GM18505 (cell line): ENCODE measurements at regions not wholly inside any gene's neighbourhood (a gene's known extent, or its start where the extent isn't known, plus 50 kb on each side); places are given as distances from the start of the nearest gene placed in this dataset.

ENCODE experiments used
- ATAC-seq: cut with Tn5 transposase; IDR thresholded peaks from one replicate; pipeline ENCODE4 v1.9.1; 2021; ENCODE audit not compliant: unreplicated experiment
- POLR2A ChIP-seq: IDR thresholded peaks from 4 replicates; pipeline ENCODE4 v1.6.1; 2011; ENCODE audit warnings: borderline replicate concordance; ENCODE audit not compliant: insufficient read depth, insufficient read length; ENCODE audit errors: extremely low read depth

DNA sequence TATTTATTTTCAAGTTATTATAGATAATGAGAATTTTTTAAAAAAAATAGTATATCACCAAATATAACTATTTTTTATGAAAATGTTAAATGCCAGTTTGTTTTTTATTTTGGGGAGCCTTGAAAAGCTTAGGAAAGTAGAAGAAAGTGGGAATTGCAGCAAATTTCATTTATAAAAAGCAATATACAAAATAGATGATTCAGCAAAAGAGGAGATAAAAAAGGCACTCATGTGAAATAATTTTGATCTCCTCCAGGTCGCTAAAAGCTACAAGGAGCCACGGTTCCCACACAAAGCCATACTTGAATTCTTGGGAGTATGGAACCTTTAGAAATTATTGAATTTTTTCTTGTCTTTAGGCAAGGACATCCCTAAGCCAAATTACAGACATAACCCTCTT lies 625.0 kb upstream of the SGO1 start:
- ATAC-seq: no peak
- no peak for TF ChIP-seq POLR2A

DNA sequence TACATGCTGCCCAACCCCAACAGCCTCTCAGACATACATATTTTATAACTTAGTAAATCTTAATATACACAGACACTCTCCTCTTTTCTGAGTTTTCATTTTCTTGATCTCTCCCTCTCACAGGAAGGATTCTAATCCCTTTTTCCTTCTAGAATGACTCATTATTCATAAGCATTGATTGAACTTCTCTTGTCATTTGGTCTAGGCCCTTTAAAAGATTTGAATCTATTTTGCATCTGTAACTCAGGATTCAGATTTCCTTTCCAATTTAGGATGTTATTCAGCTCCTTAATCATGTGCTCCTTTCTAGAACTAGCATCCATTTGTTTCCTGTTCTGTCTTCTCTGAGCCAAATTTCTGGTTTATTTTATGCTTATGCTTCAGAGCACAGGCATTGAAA lies 624.5 kb upstream of the SGO1 start:
- no peak for TF ChIP-seq POLR2A
- no peak for ATAC-seq

DNA sequence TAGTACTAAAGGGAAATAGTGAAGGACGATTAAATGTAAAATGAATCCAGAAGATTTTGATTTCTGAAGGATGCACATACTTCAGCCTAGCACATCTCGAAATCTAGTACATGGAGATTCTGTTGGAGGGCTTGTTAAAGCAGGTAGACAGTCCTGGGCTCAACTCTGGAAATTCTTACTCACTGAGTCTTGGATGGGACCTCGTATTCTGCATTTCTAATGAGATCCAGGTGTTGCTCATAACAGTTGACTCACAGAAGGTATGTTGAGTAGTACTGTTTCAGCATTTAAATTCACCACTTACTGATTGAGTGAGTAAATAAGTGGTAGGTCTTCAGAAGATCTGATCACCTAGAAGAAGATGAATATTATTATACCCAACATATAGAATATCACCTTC lies 623.4 kb upstream of the SGO1 start:
- TF ChIP-seq POLR2A: no peak
- ATAC-seq: no peak

DNA sequence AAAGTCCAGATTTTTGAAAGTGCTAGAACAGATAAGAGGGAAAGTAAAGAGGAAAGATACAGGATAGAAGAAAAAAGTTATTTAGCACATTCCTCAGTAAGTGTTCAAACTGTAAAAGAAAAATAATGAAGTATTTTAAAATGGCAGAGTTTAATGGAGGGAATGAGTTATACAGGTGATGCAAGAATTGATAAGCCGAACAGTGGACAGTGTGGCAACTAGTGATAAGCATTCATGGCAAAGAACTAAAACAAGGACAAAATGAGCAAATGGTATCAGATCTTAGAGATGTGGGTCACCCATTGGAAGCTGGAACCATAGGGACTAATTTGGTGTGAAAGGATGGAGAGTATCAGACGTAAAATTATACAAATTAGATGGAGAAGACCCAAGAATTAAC lies 622.9 kb upstream of the SGO1 start:
- ATAC-seq: no peak
- TF ChIP-seq POLR2A: no peak

DNA sequence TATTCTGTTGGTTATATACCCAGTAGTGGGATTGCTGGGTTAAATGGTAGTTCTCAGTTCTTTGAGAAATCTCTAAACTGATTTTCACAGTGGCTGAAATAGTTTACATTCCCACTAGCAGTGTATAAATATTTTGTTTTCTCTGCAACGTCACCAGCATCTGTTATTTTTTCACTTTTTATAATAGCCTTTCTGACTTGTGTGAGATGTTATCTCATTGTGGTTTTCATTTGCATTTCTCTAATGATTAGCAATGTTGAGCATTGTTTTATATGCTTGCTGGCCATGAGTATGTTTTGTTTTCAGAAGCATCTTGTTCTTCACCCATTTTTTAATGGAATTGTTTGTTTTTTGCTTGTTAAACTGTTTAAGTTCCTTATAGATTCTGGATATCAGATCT lies 612.7 kb upstream of the SGO1 start:
- ATAC-seq: no peak

DNA sequence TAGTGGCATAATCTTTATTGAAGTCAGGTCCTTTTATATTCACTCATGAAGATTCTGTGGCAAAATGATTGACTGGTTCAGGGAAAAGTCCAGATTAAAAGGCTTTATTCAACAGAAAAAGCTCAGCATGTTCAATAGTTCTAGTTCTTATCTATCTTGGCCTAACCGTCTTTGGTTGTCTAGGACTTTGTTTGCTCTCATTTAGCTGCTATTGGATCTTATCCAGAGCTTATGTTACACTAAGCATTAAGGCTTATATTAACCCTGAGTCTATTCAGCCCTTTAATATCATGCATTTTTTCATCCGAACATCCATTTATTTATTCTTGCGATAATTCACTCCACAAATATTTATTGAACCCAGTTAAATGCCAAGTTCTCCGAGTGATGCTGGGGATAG lies 601.0 kb upstream of the SGO1 start:
- ATAC-seq: no peak
- TF ChIP-seq POLR2A: no peak

More for the DNA sequence above, 612.7 kb upstream of the SGO1 start:
- TF ChIP-seq POLR2A: no peak

DNA sequence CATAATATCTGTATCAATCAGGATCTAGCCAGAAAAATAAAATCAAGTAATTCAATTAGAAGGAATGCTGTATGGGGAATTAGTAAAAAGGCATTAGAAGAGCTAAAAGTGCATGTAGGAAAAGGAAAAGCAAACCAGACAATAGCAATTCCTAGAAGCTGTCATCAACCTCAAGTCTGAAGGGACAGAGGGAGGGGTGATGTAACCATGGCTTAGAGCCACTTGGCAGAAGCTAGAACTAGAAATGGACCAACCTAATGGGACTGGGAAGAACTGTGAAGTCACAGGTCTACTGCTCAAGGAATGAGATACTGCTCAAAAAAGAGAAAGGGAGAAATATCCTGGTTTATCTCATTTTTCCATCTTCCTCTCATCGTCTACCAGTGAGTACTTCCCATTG lies 590.7 kb upstream of the SGO1 start:
- TF ChIP-seq POLR2A: no peak
- no peak for ATAC-seq

DNA sequence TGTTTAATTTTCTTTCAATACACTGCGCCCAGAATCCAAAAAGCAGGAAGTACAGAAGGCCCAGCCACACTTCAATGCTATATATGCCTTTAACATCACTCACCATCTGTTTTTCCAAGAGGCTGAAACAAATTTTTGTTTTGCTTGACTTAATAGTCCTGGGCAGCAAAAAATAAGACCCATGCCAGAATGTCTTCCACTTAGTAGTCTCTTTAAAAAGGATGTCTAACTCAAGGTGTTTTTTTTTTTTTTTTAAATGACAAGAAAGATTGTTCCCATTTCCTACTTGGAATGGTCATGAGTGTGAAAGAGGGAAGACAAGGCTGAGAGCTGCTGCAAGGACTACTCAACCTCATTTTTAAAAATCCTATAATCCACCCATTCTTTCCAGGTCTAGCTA lies 590.3 kb upstream of the SGO1 start:
- ATAC-seq: no peak
- no peak for TF ChIP-seq POLR2A

DNA sequence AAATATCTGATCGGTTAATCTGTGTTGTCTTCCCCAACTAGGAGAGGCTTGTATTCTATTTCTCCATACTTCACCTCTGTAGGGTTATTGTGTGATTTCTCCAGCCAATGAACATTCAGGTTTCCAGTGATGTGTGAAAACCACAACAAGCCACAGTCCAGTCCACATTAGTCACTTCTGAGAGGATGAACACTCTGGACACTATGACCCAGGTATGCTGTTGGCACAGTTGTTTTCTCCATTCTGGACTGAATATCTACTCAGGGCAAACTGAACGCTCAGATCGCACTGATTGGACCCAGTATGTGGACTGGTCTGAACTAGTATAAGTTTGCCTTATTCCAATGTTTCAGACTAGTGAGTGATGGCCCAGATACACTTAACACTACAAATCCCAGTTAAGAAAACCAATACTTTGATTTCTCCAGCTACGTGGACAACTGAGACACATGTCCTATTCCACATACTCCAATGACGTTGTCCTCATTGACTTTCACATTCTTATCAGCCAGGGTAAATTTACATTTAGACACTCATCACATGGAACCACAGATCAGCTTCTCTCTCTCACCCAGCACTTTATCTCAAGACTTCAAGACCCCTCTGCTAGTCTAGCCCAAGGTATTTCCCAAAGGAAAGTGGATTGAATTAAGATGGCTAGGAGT lies 587.4 kb upstream of the SGO1 start:
- ATAC-seq: no peak

DNA sequence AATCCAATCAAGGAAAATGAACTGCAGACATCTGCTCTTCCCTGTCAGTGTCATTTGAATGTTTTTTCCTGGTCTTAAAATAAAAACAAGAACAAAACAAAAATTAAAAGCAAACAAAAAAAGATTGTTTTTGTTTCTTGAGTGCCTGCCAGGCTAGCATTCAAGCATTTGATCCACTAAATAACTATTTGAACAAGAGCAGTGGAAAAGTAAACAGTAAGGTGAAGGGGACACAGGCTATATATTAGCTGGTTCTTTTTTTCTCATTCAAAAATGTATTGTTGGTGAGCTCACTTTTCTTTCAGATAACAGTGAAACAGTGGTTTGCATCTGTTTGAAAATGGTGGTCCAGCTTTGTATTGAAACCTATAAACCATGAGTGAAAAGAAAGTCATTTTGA lies 586.9 kb upstream of the SGO1 start:
- TF ChIP-seq POLR2A: no peak
- no peak for ATAC-seq

More for the DNA sequence above, 587.4 kb upstream of the SGO1 start:
- TF ChIP-seq POLR2A: no peak

DNA sequence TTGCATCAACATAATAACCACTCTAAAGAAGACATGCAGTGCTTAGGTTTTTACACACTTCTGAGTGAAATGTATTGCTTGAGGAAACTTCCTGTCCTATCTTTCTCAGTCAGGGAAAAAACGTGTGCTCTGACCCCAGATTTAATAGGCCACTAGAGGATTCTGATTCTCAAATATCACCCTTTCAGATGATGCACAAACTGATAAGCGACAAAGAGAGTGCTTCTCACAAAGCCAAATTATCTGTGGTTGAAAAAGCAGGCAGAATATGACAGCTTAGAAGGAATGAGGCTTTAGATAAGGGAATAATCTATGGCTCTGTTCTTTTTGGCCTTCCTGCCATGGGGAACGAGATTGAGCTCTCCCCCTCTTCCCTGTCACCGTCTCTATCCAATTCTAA lies 583.4 kb upstream of the SGO1 start:
- no peak for ATAC-seq
- no peak for TF ChIP-seq POLR2A

DNA sequence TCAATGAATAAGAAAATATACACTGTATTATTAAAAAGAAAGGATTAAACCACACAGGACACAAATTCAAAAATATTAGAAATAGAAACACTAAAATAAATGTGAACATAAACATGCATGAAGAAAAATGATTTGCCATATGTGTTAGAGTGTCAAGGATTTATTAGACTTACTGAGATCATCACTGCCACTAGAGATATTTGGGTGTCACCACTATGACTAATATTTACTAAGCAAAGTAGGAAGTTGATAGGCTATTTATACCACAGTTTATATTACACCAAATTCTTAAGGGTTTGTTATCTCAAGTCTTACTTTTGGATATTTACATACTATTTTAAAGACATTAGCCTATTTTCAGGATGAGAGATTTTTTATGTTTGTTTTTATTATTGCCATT lies 575.0 kb upstream of the SGO1 start:
- ATAC-seq: no peak
- no peak for TF ChIP-seq POLR2A

DNA sequence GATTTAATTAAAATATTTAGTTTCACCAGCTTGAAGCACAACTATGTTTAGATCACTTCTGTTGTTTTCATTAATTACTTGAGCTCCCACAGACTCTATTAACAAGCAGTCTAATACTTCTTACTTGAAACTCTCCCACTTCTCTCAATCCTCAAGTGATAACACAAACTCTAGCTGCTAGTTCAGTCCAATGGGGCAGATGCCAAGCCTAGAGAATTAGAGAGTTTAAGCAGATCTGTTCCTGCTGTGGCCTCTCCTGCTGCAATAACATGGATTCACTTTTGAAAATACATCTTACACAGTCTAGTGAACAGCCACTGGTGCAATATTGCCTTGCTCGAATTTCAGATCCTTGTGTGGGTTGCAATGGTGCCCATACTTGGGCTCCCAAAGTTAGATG lies 566.4 kb upstream of the SGO1 start:
- TF ChIP-seq POLR2A: no peak
- ATAC-seq: no peak

DNA sequence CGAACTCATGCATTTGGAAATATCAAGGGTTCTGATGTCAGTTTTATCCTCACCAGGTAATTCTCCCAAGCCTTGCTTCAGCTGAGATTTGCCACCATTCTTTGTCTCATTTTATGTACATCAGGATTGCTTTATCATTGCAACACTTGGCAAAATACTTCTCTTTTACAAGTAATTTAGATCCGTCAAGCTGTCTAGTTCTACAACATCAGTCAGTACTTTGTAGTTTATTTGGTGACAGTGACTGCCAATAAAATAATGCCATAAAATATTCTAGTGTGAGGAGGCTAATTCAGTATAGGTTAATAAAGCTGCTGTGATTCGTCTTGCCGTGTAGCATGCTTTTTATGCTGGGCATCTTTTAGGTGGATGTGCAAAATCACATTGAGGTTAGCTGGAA lies 565.3 kb upstream of the SGO1 start:
- TF ChIP-seq POLR2A: no peak
- no peak for ATAC-seq

DNA sequence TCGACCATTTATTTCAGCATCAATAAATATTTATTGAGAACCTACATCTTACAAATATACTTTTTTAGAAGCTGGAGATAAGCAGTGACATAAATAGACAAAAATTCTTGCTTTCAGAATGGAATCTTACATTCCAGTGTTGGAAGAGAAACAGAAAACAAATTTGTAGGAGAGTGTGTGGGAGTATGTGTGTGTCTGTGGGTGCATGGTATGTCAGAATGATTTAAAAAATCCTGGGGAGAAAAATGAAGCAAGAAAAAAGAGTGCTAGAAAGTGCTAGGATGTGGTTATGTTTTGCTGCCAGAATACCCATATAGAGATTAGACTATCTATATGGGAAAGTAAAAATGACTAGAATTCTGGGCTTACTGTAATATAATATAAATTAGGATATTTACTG lies 561.7 kb upstream of the SGO1 start:
- ATAC-seq: no peak
- TF ChIP-seq POLR2A: no peak
